ENCODE measurements at regions not wholly inside any gene's neighbourhood (a gene's known extent, or its start where the extent isn't known, plus 50 kb on each side); places are given as distances from the start of the nearest gene placed in this dataset.

GRCh38 chr1:222028676-222029075 is 286.8 kb upstream of the DUSP10 start:
- TF ChIP-seq POLR2A (IDR thresholded peaks at IDR 0.05) = no peak
- no peak for TF ChIP-seq CTCF (IDR thresholded peaks at IDR 0.05 in 4 of 5, conservative IDR thresholded peaks at IDR 0.05 in 1 of 5)
